H1 (cell line): ENCODE measurements at regions not wholly inside any gene's neighbourhood (a gene's known extent, or its start where the extent isn't known, plus 50 kb on each side); places are given as distances from the start of the nearest gene placed in this dataset.

Experiments
- CTCF ChIA-PET: fragments of 300-600 bp; sonication (Branson Sonifier 250); formaldehyde crosslinking; loops from one replicate; lab custom pipeline; 2021; ENCODE audit not compliant: partially characterized antibody; lab: Charles Lee
- POLR2A ChIA-PET: fragments of 300-600 bp; sonication (Branson Sonifier 250); formaldehyde crosslinking; loops from one replicate; lab custom pipeline; 2021; ENCODE audit warnings: inconsistent platforms; ENCODE audit not compliant: partially characterized antibody; lab: Charles Lee
- DNase-seq, 2 experiments: peaks; one replicate each; pipeline versions ENCODE4 v3.0.0 to v3.0.0-alpha.2; 2010 to 2022; ENCODE audit warnings: low spot score in 2 of 2, low read depth in 1 of 2, mixed read lengths in 1 of 2
- FAIRE-seq: peaks from 2 replicates; lab custom pipeline; 2011; peaks lifted over from hg19 to GRCh38; lab: Jason Lieb, UNC
- H2AFZ ChIP-seq: 2 replicates; pipeline ENCODE4 v1.8.1; 2012; ENCODE audit warnings: low read length, inconsistent platforms
- H2AK5ac ChIP-seq: 2 replicates; pipeline ENCODE4 v1.6.1; 2013; ENCODE audit warnings: low read depth, low read length
- H2BK120ac ChIP-seq: replicated peaks from 2 replicates; pipeline ENCODE3; 2013; ENCODE audit warnings: low read depth, low read length, inconsistent platforms
- H2BK12ac ChIP-seq: 2 replicates; pipeline ENCODE4 v1.6.1; 2013; ENCODE audit warnings: low read depth, low read length
- H2BK15ac ChIP-seq: 2 replicates; pipeline ENCODE4 v1.6.1; 2013; ENCODE audit warnings: low read length
- H2BK20ac ChIP-seq: 2 replicates; pipeline ENCODE4 v1.6.1; 2013; ENCODE audit warnings: low read length
- H2BK5ac ChIP-seq: 2 replicates; pipeline ENCODE4 v1.6.1; 2013; ENCODE audit warnings: low read depth, low read length
- H3K14ac ChIP-seq: 2 replicates; pipeline ENCODE4 v1.6.1; 2013; ENCODE audit warnings: inconsistent platforms; ENCODE audit not compliant: insufficient read length
- H3K18ac ChIP-seq: 2 replicates; pipeline ENCODE4 v1.6.1; 2013; ENCODE audit warnings: low read length; ENCODE audit errors: extremely low read depth
- H3K23ac ChIP-seq: 2 replicates; pipeline ENCODE4 v1.6.1; 2013; ENCODE audit warnings: inconsistent platforms; ENCODE audit not compliant: insufficient read length
- H3K23me2 ChIP-seq: 2 replicates; pipeline ENCODE4 v1.6.1; 2013; ENCODE audit warnings: low read depth, low read length
- H3K27ac ChIP-seq: 2 replicates; pipeline ENCODE4 v1.6.1; 2011; ENCODE audit warnings: low read depth, low read length, inconsistent platforms
- H3K27me3 ChIP-seq, 4 experiments: replicated peaks in 1 of 4; 1 replicate in 1 of 4; 2 replicates in 3 of 4; pipeline versions ENCODE4 v1.6.1 to v1.8.1; 2011 to 2013; ENCODE audit warnings: low read length in 3 of 4, mild to moderate bottlenecking in 3 of 4, inconsistent platforms in 2 of 4, mixed read lengths in 2 of 4, moderate library complexity in 1 of 4; ENCODE audit not compliant: control insufficient read depth in 3 of 4, insufficient read depth in 3 of 4; ENCODE audit errors: extremely low read depth in 1 of 4
- H3K36me3 ChIP-seq, 4 experiments: 2 replicates each; pipeline versions ENCODE4 v1.6.1 to v1.8.1; 2011 to 2013; ENCODE audit warnings: mild to moderate bottlenecking in 4 of 4, low read length in 3 of 4, moderate library complexity in 2 of 4, control low read depth in 1 of 4, inconsistent platforms in 1 of 4; ENCODE audit not compliant: insufficient read depth in 4 of 4, control insufficient read depth in 2 of 4
- H3K4ac ChIP-seq: replicated peaks from 2 replicates; pipeline ENCODE3; 2013; ENCODE audit warnings: low read length, low read depth, mixed read lengths, inconsistent platforms; ENCODE audit not compliant: insufficient read length
- H3K4me1 ChIP-seq, 4 experiments: replicated peaks in 1 of 4; 1 replicate in 1 of 4; 2 replicates in 3 of 4; pipeline versions ENCODE4 v1.6.1 to v1.8.1; 2011 to 2013; ENCODE audit warnings: low read length in 3 of 4, inconsistent platforms in 2 of 4, mixed read lengths in 1 of 4; ENCODE audit not compliant: insufficient read depth in 4 of 4, control insufficient read depth in 3 of 4
- H3K4me2 ChIP-seq, 2 experiments: 2 replicates each; pipeline versions ENCODE4 v1.6.1 to v1.8.1; 2011 to 2013; ENCODE audit warnings: low read depth in 2 of 2, low read length in 2 of 2, control low read depth in 1 of 2, inconsistent platforms in 1 of 2, mild to moderate bottlenecking in 1 of 2; ENCODE audit not compliant: insufficient read depth in 1 of 2
- H3K4me3 ChIP-seq, 4 experiments: fragments of 200-600, 300-600 bp in 1 of 4; sonication (generic), shearing (Covaris generic), sonication (Bioruptor Twin) in 1 of 4; 2 replicates each; pipeline versions ENCODE4 v1.5.1 to v1.8.1; 2011 to 2016; ENCODE audit warnings: low read length in 4 of 4, low read depth in 3 of 4, control low read depth in 2 of 4, inconsistent platforms in 2 of 4, mild to moderate bottlenecking in 2 of 4, mixed read lengths in 1 of 4, moderate library complexity in 1 of 4; ENCODE audit not compliant: insufficient read depth in 2 of 4; ENCODE audit errors: extremely low read depth in 1 of 4
- H3K56ac ChIP-seq: replicated peaks from 2 replicates; pipeline ENCODE3; 2013; ENCODE audit warnings: low read depth, mild to moderate bottlenecking, mixed read lengths, low read length, inconsistent platforms; ENCODE audit not compliant: insufficient read length
- H3K79me1 ChIP-seq: 2 replicates; pipeline ENCODE4 v1.6.1; 2013; ENCODE audit warnings: low read depth, low read length, control low read depth
- H3K79me2 ChIP-seq, 2 experiments: 2 replicates each; pipeline versions ENCODE4 v1.6.1 to v1.8.1; 2012 to 2013; ENCODE audit warnings: low read length in 2 of 2, mild to moderate bottlenecking in 2 of 2, inconsistent platforms in 1 of 2; ENCODE audit not compliant: insufficient read depth in 2 of 2, control insufficient read depth in 1 of 2
- H3K9ac ChIP-seq, 4 experiments: replicated peaks in 1 of 4; 1 replicate in 1 of 4; 2 replicates in 3 of 4; pipeline versions ENCODE4 v1.6.1 to v1.8.1; 2011 to 2013; ENCODE audit warnings: low read depth in 3 of 4, low read length in 3 of 4, control low read depth in 2 of 4, mild to moderate bottlenecking in 2 of 4, moderate library complexity in 2 of 4, inconsistent platforms in 1 of 4; ENCODE audit errors: extremely low read depth in 1 of 4
- H3K9me3 ChIP-seq, 2 experiments: 2 replicates each; pipeline versions ENCODE4 v1.6.1 to v1.8.1; 2012 to 2013; ENCODE audit warnings: mild to moderate bottlenecking in 2 of 2, moderate library complexity in 2 of 2, control low read depth in 1 of 2, inconsistent platforms in 1 of 2, low read depth in 1 of 2, low read length in 1 of 2, mixed read lengths in 1 of 2; ENCODE audit not compliant: insufficient read depth in 2 of 2
- H4K20me1 ChIP-seq, 2 experiments: replicated peaks in 1 of 2; 2 replicates each; pipeline versions ENCODE3 to v1.8.1; 2011 to 2013; ENCODE audit warnings: inconsistent platforms in 2 of 2, low read length in 2 of 2, mild to moderate bottlenecking in 1 of 2; ENCODE audit not compliant: insufficient read depth in 2 of 2, control insufficient read depth in 1 of 2
- H4K5ac ChIP-seq: 2 replicates; pipeline ENCODE4 v1.6.1; 2013; ENCODE audit warnings: low read length, low read depth, mixed read lengths, inconsistent platforms; ENCODE audit not compliant: insufficient read length
- H4K8ac ChIP-seq: 2 replicates; pipeline ENCODE4 v1.8.0; 2013; ENCODE audit warnings: mild to moderate bottlenecking, moderate library complexity, low read length, inconsistent platforms; ENCODE audit not compliant: insufficient read depth; ENCODE audit errors: extremely low read depth
- H4K91ac ChIP-seq: replicated peaks from 2 replicates; pipeline ENCODE3; 2013; ENCODE audit warnings: low read length, mixed read lengths, inconsistent platforms; ENCODE audit not compliant: insufficient read length
- ASH2L ChIP-seq: fragments of 200-600, 300-600 bp; sonication (generic); IDR thresholded peaks from one replicate; pipeline ENCODE4 v1.7.1; 2017; ENCODE audit warnings: low read length
- CHD1 ChIP-seq: IDR thresholded peaks from 2 replicates; pipeline ENCODE4 v1.6.1; 2012; ENCODE audit warnings: low read depth, low read length, improper control_type of control experiment
- CHD2 ChIP-seq: IDR thresholded peaks from 2 replicates; pipeline ENCODE4 v1.6.1; 2012; ENCODE audit warnings: low read length, improper control_type of control experiment
- EP300 ChIP-seq, 2 experiments: IDR thresholded peaks; 1 replicate in 1 of 2; 2 replicates in 1 of 2; pipeline ENCODE4 v1.6.1; 2011 to 2012; ENCODE audit warnings: low read depth in 2 of 2, low read length in 2 of 2, mild to moderate bottlenecking in 2 of 2, borderline replicate concordance in 1 of 2, inconsistent platforms in 1 of 2, moderate library complexity in 1 of 2
- HDAC6 ChIP-seq: IDR thresholded peaks from one replicate; pipeline ENCODE4 v1.7.1; 2012; ENCODE audit warnings: low read depth, mild to moderate bottlenecking, inconsistent platforms, low read length, moderate library complexity
- KDM1A ChIP-seq: fragments of 200-600, 300-600 bp; sonication (generic); IDR thresholded peaks from 2 replicates; pipeline ENCODE4 v1.7.1; 2016; ENCODE audit warnings: mild to moderate bottlenecking, low read length, borderline replicate concordance
- MAFK ChIP-seq: IDR thresholded peaks from 2 replicates; pipeline ENCODE4 v1.6.1; 2012; ENCODE audit warnings: low read depth, mild to moderate bottlenecking, improper control_type of control experiment, low read length
- POLR2A ChIP-seq, 2 experiments: IDR thresholded peaks; 1 replicate in 1 of 2; 2 replicates in 1 of 2; pipeline ENCODE4 v1.6.1; 2011; ENCODE audit warnings: low read depth in 2 of 2, low read length in 2 of 2, mild to moderate bottlenecking in 2 of 2; ENCODE audit errors: control extremely low read depth in 1 of 2
- POLR2AphosphoS5 ChIP-seq: IDR thresholded peaks from 2 replicates; pipeline ENCODE4 v1.6.1; 2011; ENCODE audit warnings: low read depth, low read length
- RAD21 ChIP-seq, 2 experiments: IDR thresholded peaks in 1 of 2; conservative IDR thresholded peaks in 1 of 2; 2 replicates each; pipeline ENCODE4 v1.6.1; 2011; ENCODE audit warnings: low read depth in 2 of 2, low read length in 2 of 2, improper control_type of control experiment in 1 of 2, inconsistent platforms in 1 of 2, mild to moderate bottlenecking in 1 of 2, moderate library complexity in 1 of 2
- SAP30 ChIP-seq: fragments of 300-600 bp; sonication (generic); IDR thresholded peaks from 2 replicates; pipeline ENCODE4 v1.7.1; 2012; ENCODE audit warnings: low read length, moderate library complexity, mild to moderate bottlenecking, inconsistent platforms; ENCODE audit not compliant: insufficient read depth, insufficient replicate concordance
- SIN3A ChIP-seq, 2 experiments: IDR thresholded peaks in 1 of 2; conservative IDR thresholded peaks in 1 of 2; 2 replicates each; pipeline ENCODE4 v1.6.1; 2011 to 2012; ENCODE audit warnings: low read length in 2 of 2, improper control_type of control experiment in 1 of 2, low read depth in 1 of 2, mild to moderate bottlenecking in 1 of 2
- WGBS, 2 experiments: shearing (Covaris generic) in 1 of 2; methylation state at CpG; one replicate each; pipeline versions ENCODE4 v1.1.6 to v1.1.7; 2013 to 2015; ENCODE audit warnings: low lambda C conversion rate in 2 of 2, mixed read lengths in 2 of 2, inconsistent platforms in 1 of 2, low coverage in 1 of 2, missing lambda C conversion rate in 1 of 2; ENCODE audit not compliant: insufficient replicate concordance in 2 of 2, insufficient coverage in 1 of 2, insufficient read length in 1 of 2; ENCODE audit errors: extremely low coverage in 1 of 2, missing lambda C conversion rate in 1 of 2; 5-methylcytosine and 5-hydroxymethylcytosine counted together
- TF ChIP-seq, protein P1 (sequence below): IDR thresholded peaks from 2 replicates; pipeline ENCODE4 v1.6.1; 2012; ENCODE audit warnings: low read length, inconsistent platforms

GRCh38 chr14:84882830-84883229, 647.1 kb upstream of the FLRT2 start:
- H3K9me3 ChIP-seq: no peaks in the 10 kb centered on the region
- ChIA-PET CTCF (no interaction called here), POLR2A (no interaction called here)
- H4K20me1 ChIP-seq: no peaks in the 10 kb centered on the region
- H2BK12ac ChIP-seq: no peak overlapping the region
- H3K27ac ChIP-seq: no peak overlapping the region
- no peak overlapping the region for H3K4me3 ChIP-seq
- H3K27me3 ChIP-seq: no peaks in the 10 kb centered on the region
- no peak overlapping the region for H2BK15ac ChIP-seq
- H3K56ac ChIP-seq: no peak overlapping the region
- FAIRE-seq: no peak
- peaks cover 0 to 3% (median 0%) of the 10 kb centered on the region in 4 experiments; a peak in 3 of 7 replicates for H3K4me1 ChIP-seq
- H3K23ac ChIP-seq: no peak overlapping the region
- no peaks in the 10 kb centered on the region for H3K23me2 ChIP-seq
- H3K79me1 ChIP-seq: no peaks in the 10 kb centered on the region
- no peak overlapping the region for H3K18ac ChIP-seq
- H4K91ac ChIP-seq: no peak overlapping the region
- H3K9ac ChIP-seq: no peak overlapping the region
- H2BK5ac ChIP-seq: no peak overlapping the region
- no peaks in the 10 kb centered on the region for H3K36me3 ChIP-seq
- no peak overlapping the region for H3K14ac ChIP-seq
- H2BK120ac ChIP-seq: no peak overlapping the region
- H3K4me2 ChIP-seq: no peak overlapping the region
- H2AFZ ChIP-seq: no peak overlapping the region
- no peaks in the 10 kb centered on the region for H3K79me2 ChIP-seq
- 86% methylated on average over 1 of the region's 1 CpG; no CpG with 5 or more reads in 1 of the 2 experiments for WGBS, 2 experiments
- no peak overlapping the region for H2AK5ac ChIP-seq
- no peak overlapping the region for H4K8ac ChIP-seq
- DNase-seq: no peak
- no peak overlapping the region for H4K5ac ChIP-seq
- no peak overlapping the region for H2BK20ac ChIP-seq
- H3K4ac ChIP-seq: no peak overlapping the region
- no peak for TF ChIP-seq MAFK
- TF ChIP-seq CHD1: no peak
- TF ChIP-seq ASH2L: no peak
- no peak for TF ChIP-seq SAP30
- no peak for TF ChIP-seq KDM1A
- TF ChIP-seq POLR2A (IDR thresholded peaks at IDR 0.05; ENCODE audit: control extremely low read depth in 1 of 2, low read depth in 2 of 2, low read length in 2 of 2): no peak
- TF ChIP-seq HDAC6: no peak
- TF ChIP-seq CHD2: no peak
- TF ChIP-seq, protein P1, sequence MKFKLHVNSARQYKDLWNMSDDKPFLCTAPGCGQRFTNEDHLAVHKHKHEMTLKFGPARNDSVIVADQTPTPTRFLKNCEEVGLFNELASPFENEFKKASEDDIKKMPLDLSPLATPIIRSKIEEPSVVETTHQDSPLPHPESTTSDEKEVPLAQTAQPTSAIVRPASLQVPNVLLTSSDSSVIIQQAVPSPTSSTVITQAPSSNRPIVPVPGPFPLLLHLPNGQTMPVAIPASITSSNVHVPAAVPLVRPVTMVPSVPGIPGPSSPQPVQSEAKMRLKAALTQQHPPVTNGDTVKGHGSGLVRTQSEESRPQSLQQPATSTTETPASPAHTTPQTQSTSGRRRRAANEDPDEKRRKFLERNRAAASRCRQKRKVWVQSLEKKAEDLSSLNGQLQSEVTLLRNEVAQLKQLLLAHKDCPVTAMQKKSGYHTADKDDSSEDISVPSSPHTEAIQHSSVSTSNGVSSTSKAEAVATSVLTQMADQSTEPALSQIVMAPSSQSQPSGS: no peak
- no peak for TF ChIP-seq POLR2AphosphoS5
- TF ChIP-seq EP300 (IDR thresholded peaks at IDR 0.05; ENCODE audit: borderline replicate concordance in 1 of 2, low read depth in 2 of 2, low read length in 2 of 2): no peak
- TF ChIP-seq SIN3A (conservative IDR thresholded peaks at IDR 0.05 in 1 of 2, IDR thresholded peaks at IDR 0.05 in 1 of 2; ENCODE audit: low read depth in 1 of 2, low read length in 2 of 2): no peak
- no peak for TF ChIP-seq RAD21 (IDR thresholded peaks at IDR 0.05 in 1 of 2, conservative IDR thresholded peaks at IDR 0.05 in 1 of 2; ENCODE audit: low read depth in 2 of 2, low read length in 2 of 2)
